GM12872 (cell line): ENCODE measurements at regions not wholly inside any gene's neighbourhood (a gene's known extent, or its start where the extent isn't known, plus 50 kb on each side); places are given as distances from the start of the nearest gene placed in this dataset.

Experiments
- TF ChIP-seq, protein P1 (sequence below): IDR thresholded peaks from 3 replicates; pipeline ENCODE4 v1.5.1; 2011; ENCODE audit warnings: low read depth, mild to moderate bottlenecking, low read length, moderate library complexity; ENCODE audit not compliant: insufficient read depth

DNA sequence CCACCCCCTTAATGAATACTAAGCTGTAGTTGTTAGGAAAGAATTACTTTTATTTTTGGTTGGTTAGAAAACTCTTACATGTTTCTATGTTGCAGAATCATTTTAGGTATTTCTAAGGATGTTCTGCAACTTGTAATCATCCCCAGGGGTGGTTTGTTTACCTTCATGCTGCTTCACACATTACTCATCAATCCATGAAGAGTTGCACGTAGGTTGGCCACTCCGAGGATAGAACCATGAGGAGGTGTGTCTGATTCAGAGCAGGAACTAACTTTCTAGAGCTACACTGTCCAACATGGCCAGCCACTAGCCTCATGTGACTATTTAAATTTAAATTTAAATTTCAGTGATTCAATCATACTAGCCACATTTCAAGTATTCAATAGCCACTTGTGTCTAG is 127.2 kb upstream of the FRMPD4 start:
- TF ChIP-seq, protein P1, sequence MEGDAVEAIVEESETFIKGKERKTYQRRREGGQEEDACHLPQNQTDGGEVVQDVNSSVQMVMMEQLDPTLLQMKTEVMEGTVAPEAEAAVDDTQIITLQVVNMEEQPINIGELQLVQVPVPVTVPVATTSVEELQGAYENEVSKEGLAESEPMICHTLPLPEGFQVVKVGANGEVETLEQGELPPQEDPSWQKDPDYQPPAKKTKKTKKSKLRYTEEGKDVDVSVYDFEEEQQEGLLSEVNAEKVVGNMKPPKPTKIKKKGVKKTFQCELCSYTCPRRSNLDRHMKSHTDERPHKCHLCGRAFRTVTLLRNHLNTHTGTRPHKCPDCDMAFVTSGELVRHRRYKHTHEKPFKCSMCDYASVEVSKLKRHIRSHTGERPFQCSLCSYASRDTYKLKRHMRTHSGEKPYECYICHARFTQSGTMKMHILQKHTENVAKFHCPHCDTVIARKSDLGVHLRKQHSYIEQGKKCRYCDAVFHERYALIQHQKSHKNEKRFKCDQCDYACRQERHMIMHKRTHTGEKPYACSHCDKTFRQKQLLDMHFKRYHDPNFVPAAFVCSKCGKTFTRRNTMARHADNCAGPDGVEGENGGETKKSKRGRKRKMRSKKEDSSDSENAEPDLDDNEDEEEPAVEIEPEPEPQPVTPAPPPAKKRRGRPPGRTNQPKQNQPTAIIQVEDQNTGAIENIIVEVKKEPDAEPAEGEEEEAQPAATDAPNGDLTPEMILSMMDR: no peak

DNA sequence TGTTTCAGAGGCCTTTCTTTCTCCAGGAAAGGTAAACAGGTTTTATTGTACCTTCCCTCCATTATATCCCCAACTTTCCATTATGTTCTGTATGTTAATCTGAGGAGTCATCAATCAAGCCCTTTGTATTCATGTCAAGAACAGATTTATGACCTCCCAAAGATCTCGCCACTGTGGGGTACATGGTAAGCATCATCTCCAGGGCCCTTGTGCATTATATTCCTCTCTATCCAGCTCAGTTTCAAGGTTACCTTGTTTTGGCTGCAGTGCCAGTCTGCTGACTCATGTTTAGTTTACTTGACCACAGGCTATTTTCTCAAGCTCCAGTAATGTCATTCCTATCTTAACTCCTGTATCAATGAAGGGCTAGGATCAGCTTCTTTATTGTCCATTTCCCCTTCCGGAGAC is 125.1 kb upstream of the FRMPD4 start:
- TF ChIP-seq, protein P1: no peak

DNA sequence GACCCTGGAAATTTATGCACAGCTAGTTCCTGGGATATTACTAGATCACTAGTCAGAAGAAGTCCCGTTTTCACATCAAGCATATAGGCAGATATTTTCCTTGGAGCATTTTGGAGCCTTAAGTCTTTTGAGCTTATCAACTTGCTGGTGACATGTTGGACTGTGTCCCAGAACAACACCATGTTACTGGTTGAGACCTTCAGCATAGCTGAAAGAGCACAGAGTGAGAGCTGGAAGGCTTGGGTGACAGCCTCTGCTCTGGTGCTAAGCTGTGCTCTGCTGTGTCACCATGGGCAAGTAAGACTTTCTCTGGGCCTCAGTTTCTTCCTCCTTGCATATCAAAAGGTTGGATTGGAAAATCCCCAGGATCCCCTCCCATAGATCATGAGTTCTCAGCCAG is 116.6 kb upstream of the FRMPD4 start:
- TF ChIP-seq, protein P1: no peak

DNA sequence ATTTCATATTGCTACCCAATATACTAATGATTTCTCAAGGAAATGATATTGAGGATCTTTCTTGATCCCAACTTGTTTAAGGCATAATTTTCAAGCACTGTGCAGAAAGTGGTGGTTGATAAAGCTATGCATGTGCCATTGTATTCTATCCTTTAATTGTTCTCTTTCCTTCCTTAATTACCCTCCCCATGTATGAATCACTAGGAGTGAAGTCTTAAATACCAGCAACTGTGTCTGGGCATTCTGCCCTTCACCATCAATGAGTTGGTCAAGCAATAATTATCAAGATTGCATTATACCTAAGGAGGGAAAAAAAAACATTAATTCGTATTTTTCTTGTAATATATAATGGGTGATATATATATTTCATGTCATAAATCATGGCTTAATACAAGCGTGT is 111.8 kb upstream of the FRMPD4 start:
- TF ChIP-seq, protein P1: no peak

DNA sequence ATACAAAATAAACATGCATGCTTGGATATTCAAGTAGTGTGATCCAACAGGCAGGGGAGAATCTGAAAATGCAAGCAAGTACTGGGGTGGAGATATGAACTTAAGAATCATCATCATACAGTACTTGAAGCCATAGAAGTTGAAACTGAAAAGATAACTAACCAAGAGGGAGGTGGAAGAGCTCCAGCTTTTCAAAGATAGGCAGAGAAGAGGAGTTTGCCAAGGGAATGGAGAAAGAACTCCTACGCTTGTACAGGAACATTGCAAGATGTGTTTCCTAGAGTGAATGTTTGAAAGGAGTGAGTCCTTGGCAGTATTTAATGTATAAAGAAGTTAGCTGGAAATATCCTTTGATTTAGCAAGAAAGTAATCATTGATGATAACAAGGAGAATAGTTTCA is 106.2 kb upstream of the FRMPD4 start:
- TF ChIP-seq, protein P1: no peak

DNA sequence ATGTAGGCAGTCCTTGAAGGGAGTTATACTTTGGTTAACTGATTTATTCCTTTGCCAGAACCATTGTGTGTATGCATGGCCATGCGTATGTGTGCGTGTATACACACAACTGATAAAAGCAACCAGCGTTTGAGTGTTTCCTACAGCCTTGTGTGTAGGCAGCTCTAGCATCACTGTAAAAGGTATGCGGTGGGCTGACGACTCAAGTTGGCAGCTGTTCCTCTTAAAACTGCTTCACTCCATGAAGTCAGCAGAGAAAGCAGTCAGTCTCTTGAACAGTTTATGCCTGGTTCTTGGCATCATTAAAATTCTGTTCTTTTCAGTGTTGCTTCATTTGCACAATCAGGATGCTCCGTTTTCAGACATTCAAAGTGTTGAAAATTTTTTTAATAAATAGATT is 103.5 kb upstream of the FRMPD4 start:
- TF ChIP-seq, protein P1: no peak

DNA sequence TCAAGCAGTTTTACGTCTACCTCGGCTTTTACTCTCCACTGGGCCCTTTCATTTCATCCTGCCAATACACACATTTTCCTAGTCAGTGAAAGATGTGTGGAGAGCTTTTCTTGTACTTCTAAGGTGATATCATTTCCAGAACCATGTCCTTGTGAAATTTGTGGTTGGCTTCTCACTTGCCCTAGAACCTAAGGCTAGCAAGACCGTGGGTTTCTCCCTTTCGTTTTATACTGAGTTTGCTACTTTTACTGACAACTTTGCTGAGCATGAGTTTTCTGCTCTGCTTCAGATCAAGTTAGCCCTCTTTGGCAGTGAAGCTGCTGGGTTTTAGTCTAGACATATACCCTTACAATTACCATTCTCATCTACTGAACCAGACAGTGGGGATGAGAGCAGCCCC is 95.7 kb upstream of the FRMPD4 start:
- TF ChIP-seq, protein P1: no peak

DNA sequence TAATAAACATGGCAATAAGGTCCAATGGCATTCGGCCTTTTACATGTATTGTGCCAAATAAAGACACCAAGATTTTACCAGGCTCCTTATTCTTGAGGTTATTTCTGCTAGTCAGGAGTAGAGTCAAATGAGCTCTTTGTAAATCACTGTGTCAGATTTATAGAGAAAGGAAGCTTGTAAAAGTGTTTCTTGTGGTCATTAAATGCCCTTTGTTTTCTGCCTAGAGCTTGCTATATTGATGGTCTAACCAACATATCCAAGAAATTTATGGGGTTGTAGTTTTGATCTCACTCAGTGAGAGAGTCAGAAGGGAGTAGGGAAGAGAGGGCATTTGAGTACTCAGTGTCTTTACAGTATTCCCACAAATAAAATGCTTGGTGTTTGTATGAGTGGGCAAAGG is 86.2 kb upstream of the FRMPD4 start:
- TF ChIP-seq, protein P1: no peak
